NB4 (cell line): ENCODE measurements at regions not wholly inside any gene's neighbourhood (a gene's known extent, or its start where the extent isn't known, plus 50 kb on each side); places are given as distances from the start of the nearest gene placed in this dataset.
"Not testable (repeated sequence)": the region's sequence is repeated elsewhere in the genome, so short reads cannot be mapped to it uniquely, and the experiment has no call there.

ENCODE experiments used
- CTCF ChIP-seq: IDR thresholded peaks from one replicate; pipeline ENCODE4 v1.5.1; 2012; ENCODE audit warnings: low read depth, low read length
- POLR2A ChIP-seq: IDR thresholded peaks from 2 replicates; pipeline ENCODE4 v1.6.1; 2011; ENCODE audit warnings: mild to moderate bottlenecking; ENCODE audit not compliant: insufficient read length; ENCODE audit errors: extremely low read depth

- TF ChIP-seq CTCF, POLR2A: not testable (repeated sequence)
Measured at GRCh38 chr19:30825505-30825904, 453.3 kb downstream of the ZNF536 start.
